Astrocyte (in vitro differentiated cells and primary cell): ENCODE measurements at regions not wholly inside any gene's neighbourhood (a gene's known extent, or its start where the extent isn't known, plus 50 kb on each side); places are given as distances from the start of the nearest gene placed in this dataset.

ENCODE experiments used
- DNase-seq: peaks from one replicate; pipeline ENCODE4 v3.0.0-alpha.2; 2010; ENCODE audit warnings: low read depth
- FAIRE-seq: peaks from 2 replicates; lab custom pipeline; 2011; peaks lifted over from hg19 to GRCh38; lab: Jason Lieb, UNC
- H2AFZ ChIP-seq: 2 replicates; pipeline ENCODE4 v1.6.0; 2012; ENCODE audit warnings: low read depth, low read length, inconsistent platforms
- H3K27ac ChIP-seq: 2 replicates; pipeline ENCODE4 v1.5.1; 2011; ENCODE audit warnings: low read depth, low read length, inconsistent platforms
- H3K27me3 ChIP-seq: 2 replicates; pipeline ENCODE4 v1.6.0; 2011; ENCODE audit warnings: low read length, inconsistent platforms; ENCODE audit not compliant: insufficient read depth
- H3K36me3 ChIP-seq: 2 replicates; pipeline ENCODE4 v1.5.1; 2011; ENCODE audit warnings: low read length, inconsistent platforms; ENCODE audit not compliant: insufficient read depth
- H3K4me1 ChIP-seq: 2 replicates; pipeline ENCODE4 v1.5.1; 2011; ENCODE audit warnings: low read length, inconsistent platforms; ENCODE audit not compliant: insufficient read depth
- H3K4me2 ChIP-seq: 2 replicates; pipeline ENCODE4 v1.6.0; 2012; ENCODE audit warnings: low read length, inconsistent platforms
- H3K4me3 ChIP-seq: 2 replicates; pipeline ENCODE4 v1.5.1; 2011; ENCODE audit warnings: low read depth, mild to moderate bottlenecking, low read length, inconsistent platforms; ENCODE audit not compliant: insufficient read depth
- H3K79me2 ChIP-seq: 2 replicates; pipeline ENCODE4 v1.6.0; 2012; ENCODE audit warnings: mild to moderate bottlenecking, low read length, inconsistent platforms; ENCODE audit not compliant: insufficient read depth
- H3K9ac ChIP-seq: 2 replicates; pipeline ENCODE4 v1.6.0; 2012; ENCODE audit warnings: mild to moderate bottlenecking, low read length, inconsistent platforms
- H3K9me3 ChIP-seq: 2 replicates; pipeline ENCODE4 v1.5.1; 2012; ENCODE audit warnings: low read depth, mild to moderate bottlenecking, low read length, inconsistent platforms; ENCODE audit not compliant: insufficient read depth
- H4K20me1 ChIP-seq: 2 replicates; pipeline ENCODE4 v1.6.0; 2012; ENCODE audit warnings: low read length, inconsistent platforms; ENCODE audit not compliant: insufficient read depth
- H3K27ac Mint-ChIP-seq: one replicate; pipeline ENCODE4 v1.8.0; 2021; ENCODE audit warnings: mild to moderate bottlenecking, mixed read lengths; ENCODE audit not compliant: unreplicated experiment
- H3K27me3 Mint-ChIP-seq: one replicate; pipeline ENCODE4 v1.8.0; 2021; ENCODE audit warnings: low read depth, mixed read lengths; ENCODE audit not compliant: unreplicated experiment
- H3K36me3 Mint-ChIP-seq: one replicate; pipeline ENCODE4 v1.8.0; 2021; ENCODE audit warnings: low read depth, mixed read lengths; ENCODE audit not compliant: unreplicated experiment
- H3K4me1 Mint-ChIP-seq: one replicate; pipeline ENCODE4 v1.8.0; 2021; ENCODE audit warnings: low read depth, mixed read lengths; ENCODE audit not compliant: unreplicated experiment
- H3K4me3 Mint-ChIP-seq: one replicate; pipeline ENCODE4 v1.8.0; 2021; ENCODE audit warnings: mild to moderate bottlenecking, moderate library complexity, mixed read lengths; ENCODE audit not compliant: unreplicated experiment
- H3K9me3 Mint-ChIP-seq: one replicate; pipeline ENCODE4 v1.8.0; 2021; ENCODE audit warnings: mild to moderate bottlenecking, mixed read lengths; ENCODE audit not compliant: unreplicated experiment
- EZH2 ChIP-seq: IDR thresholded peaks from 2 replicates; pipeline ENCODE4 v1.6.1; 2012; ENCODE audit warnings: mild to moderate bottlenecking, low read length, inconsistent platforms; ENCODE audit not compliant: insufficient read depth
- TF ChIP-seq, protein P1 (sequence below): IDR thresholded peaks from 2 replicates; pipeline ENCODE4 v1.5.1; 2011; ENCODE audit warnings: low read depth, mild to moderate bottlenecking, inconsistent platforms, low read length, moderate library complexity; ENCODE audit not compliant: insufficient read depth

DNA sequence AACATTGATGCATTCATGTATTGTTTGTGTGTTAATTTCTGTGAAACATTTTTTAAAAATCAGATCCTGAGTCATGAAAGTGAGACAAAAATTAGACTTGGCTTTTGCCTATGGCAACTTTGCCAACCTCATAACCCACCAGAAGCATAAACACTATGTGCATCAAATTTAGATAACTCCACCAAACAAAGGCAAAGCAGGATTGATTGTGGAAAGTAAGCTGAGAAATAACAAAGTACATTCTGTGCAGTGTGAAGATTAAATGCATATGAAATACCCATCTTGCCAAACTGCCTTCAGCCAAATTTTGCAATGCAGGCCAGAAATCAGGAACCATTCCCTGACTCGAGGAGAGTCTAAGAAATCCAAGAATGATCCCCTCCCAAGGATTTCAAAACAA lies 493.4 kb downstream of the AJAP1 start:
- H2AFZ ChIP-seq, result no peak overlapping the region
- Mint-ChIP-seq H3K9me3 (peaks cover 3% of the 10 kb centered on the region), H3K4me3 (no peak overlapping the region), H3K36me3 (no peaks in the 10 kb centered on the region), H3K27ac (no peak overlapping the region), H3K4me1 (no peaks in the 10 kb centered on the region), H3K27me3 (peaks cover 56% of the 10 kb centered on the region)
- H3K4me1 ChIP-seq, result no peaks in the 10 kb centered on the region
- H4K20me1 ChIP-seq, result no peaks in the 10 kb centered on the region
- DNase-seq (no peak), FAIRE-seq (no peak)
- H3K27ac ChIP-seq, result no peak overlapping the region
- H3K4me2 ChIP-seq, result no peak overlapping the region
- no peak overlapping the region for H3K9ac ChIP-seq
- peaks cover 11% of the 10 kb centered on the region for H3K9me3 ChIP-seq
- no peak overlapping the region for H3K4me3 ChIP-seq
- H3K79me2 ChIP-seq, result no peaks in the 10 kb centered on the region
- H3K36me3 ChIP-seq, result no peaks in the 10 kb centered on the region
- no peaks in the 10 kb centered on the region for H3K27me3 ChIP-seq
- TF ChIP-seq, protein P1, sequence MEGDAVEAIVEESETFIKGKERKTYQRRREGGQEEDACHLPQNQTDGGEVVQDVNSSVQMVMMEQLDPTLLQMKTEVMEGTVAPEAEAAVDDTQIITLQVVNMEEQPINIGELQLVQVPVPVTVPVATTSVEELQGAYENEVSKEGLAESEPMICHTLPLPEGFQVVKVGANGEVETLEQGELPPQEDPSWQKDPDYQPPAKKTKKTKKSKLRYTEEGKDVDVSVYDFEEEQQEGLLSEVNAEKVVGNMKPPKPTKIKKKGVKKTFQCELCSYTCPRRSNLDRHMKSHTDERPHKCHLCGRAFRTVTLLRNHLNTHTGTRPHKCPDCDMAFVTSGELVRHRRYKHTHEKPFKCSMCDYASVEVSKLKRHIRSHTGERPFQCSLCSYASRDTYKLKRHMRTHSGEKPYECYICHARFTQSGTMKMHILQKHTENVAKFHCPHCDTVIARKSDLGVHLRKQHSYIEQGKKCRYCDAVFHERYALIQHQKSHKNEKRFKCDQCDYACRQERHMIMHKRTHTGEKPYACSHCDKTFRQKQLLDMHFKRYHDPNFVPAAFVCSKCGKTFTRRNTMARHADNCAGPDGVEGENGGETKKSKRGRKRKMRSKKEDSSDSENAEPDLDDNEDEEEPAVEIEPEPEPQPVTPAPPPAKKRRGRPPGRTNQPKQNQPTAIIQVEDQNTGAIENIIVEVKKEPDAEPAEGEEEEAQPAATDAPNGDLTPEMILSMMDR, result no peak
- TF ChIP-seq EZH2, result no peak

DNA sequence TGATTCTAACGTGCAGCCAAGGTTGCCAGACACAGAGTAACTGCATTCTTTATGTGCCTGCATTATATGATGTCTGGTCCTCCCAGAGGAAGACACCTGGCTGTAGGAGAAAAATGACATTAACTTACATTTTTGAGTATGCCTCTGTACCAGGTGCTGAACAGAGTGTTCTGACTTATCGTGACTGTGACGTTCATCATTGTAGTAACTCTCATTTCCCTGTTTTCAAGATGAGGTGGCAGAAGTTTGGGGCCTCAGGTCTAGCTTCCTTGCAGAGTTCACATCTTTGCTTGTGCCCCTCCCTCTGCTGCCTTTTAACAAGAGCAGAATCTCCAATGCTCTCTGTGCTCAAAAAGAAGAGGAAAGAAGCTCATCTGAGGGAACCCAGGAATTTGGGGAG lies 488.0 kb downstream of the AJAP1 start:
- Mint-ChIP-seq H3K27me3 (peaks cover 49% of the 10 kb centered on the region), H3K36me3 (no peaks in the 10 kb centered on the region), H3K27ac (no peak overlapping the region), H3K4me1 (peaks cover 3% of the 10 kb centered on the region), H3K4me3 (no peak overlapping the region), H3K9me3 (peaks cover 3% of the 10 kb centered on the region)
- FAIRE-seq (no peak), DNase-seq (no peak)
- peaks cover 3% of the 10 kb centered on the region for H3K9me3 ChIP-seq
- H3K4me2 ChIP-seq, result no peak overlapping the region
- H3K9ac ChIP-seq, result no peak overlapping the region
- H3K4me3 ChIP-seq, result no peak overlapping the region
- no peaks in the 10 kb centered on the region for H4K20me1 ChIP-seq
- no peak overlapping the region for H3K27ac ChIP-seq
- H2AFZ ChIP-seq, result no peak overlapping the region
- TF ChIP-seq EZH2, result no peak
- TF ChIP-seq, protein P1, result no peak
- no peaks in the 10 kb centered on the region for H3K36me3 ChIP-seq
- H3K79me2 ChIP-seq, result no peaks in the 10 kb centered on the region
- no peaks in the 10 kb centered on the region for H3K4me1 ChIP-seq
- no peaks in the 10 kb centered on the region for H3K27me3 ChIP-seq

DNA sequence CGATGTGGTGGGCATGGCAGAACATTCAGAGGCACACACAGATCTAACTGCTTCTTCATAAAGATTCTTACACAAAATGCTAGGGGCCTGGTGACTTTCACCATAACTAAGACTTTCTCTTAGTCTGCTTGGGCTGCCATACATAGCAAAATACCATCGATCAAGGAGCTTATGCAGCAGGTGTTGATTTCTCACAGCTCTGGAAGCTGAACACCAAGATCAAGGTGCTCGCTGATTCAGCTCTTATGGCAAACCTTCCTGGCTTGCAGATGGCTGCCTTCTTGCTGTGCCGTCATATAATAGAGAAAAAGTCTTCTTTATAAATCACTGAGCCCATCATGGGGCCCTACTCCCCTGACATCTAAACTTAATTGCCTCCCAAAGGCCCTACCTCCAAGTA lies 487.3 kb downstream of the AJAP1 start:
- Histone ChIP-seq H3K36me3 (no peaks in the 10 kb centered on the region), H4K20me1 (no peaks in the 10 kb centered on the region), H3K9me3 (peaks cover 3% of the 10 kb centered on the region), H3K4me3 (no peak overlapping the region), H3K27ac (no peak overlapping the region), H3K27me3 (no peaks in the 10 kb centered on the region), H3K4me1 (no peaks in the 10 kb centered on the region), H3K4me2 (no peak overlapping the region), H3K79me2 (no peaks in the 10 kb centered on the region), H3K9ac (no peak overlapping the region), H2AFZ (no peak overlapping the region)
- Mint-ChIP-seq H3K27me3 (peaks cover 45% of the 10 kb centered on the region), H3K4me1 (peaks cover 3% of the 10 kb centered on the region), H3K36me3 (no peaks in the 10 kb centered on the region), H3K4me3 (no peak overlapping the region), H3K9me3 (peaks cover 3% of the 10 kb centered on the region), H3K27ac (no peak overlapping the region)
- no peak for TF ChIP-seq EZH2
- TF ChIP-seq, protein P1, result no peak
- FAIRE-seq (no peak), DNase-seq (no peak)
